GM19438 (cell line): ENCODE measurements at regions not wholly inside any gene's neighbourhood (a gene's known extent, or its start where the extent isn't known, plus 50 kb on each side); places are given as distances from the start of the nearest gene placed in this dataset.
A peak's percentile ranks its signal among the peaks of the same experiment; 100 is the strongest.
"Not testable (repeated sequence)": the region's sequence is repeated elsewhere in the genome, so short reads cannot be mapped to it uniquely, and the experiment has no call there.

Experiments used
- ATAC-seq: cut with Tn5 transposase; IDR thresholded peaks from one replicate; pipeline ENCODE4 v1.9.1; 2021; ENCODE audit warnings: low read depth; ENCODE audit not compliant: unreplicated experiment

DNA sequence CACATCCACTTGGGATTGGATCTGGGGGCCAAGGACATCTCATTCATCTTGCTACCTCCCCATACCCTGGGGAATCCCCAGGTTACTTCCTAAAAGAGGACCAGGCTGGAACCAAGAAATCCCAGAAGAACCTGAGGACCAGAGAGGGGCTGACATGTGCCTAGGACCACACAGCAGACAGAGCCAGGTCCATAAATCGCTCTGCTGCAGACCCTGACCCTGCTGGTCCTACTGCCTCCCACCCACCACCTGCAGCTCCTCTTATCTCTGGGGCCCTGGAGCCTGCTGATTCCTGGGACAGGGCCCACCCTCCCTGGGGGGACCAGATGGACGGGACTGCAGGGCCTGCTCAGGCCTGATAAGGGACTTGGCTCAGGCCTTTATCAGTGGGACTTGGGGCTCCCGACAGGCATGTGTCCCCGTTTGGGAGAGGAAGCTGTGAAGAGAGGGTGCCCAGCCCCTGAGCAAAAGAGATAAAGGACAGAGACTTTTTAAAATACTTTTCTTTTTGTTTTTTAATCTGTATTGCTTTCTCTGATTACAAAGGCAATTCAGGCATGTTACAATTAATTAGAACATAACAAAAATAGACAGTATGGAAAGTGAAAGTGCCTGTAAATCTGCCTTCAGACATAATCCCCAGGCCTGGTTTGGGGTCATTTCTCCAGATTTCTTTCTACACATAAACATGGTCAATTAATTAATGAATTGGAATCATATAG is 101.3 kb upstream of the LARP1 start:
- no peak for ATAC-seq

GRCh38 chr5:154653418-154653763 is 101.8 kb upstream of the LARP1 start:
- ATAC-seq, result no peak

DNA sequence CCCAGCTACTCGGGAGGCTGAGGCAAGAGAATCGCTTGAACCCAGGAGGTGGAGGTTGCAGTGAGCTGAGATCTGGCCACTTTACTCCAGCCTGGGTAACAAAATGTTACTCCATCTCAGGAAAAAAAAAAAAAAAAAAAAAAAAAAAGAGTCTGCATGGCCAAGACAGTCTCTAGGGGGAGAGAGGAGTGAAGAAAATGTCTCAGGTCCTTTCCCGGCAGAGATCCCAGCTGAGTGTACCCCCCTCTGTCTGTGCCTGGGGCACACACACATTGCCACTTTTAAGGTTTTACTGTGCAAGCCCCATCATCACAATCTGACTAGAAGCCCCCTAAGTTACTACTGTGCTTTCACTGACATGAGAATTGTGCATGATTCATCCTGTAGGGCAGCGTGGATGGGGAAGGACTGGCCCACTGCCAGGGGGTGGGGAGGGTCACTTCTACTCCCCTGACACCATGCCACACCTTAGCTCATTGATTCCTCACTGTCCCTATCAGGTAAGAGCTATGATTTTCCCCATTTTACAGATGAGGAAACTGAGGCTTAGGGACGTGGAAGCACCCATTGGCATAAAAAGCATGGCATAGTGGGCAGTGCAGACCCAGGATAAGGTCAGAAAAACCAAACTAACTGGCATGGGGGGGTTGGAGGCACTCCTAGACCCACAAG is 102.3 kb upstream of the LARP1 start:
- ATAC-seq, result no peak

DNA sequence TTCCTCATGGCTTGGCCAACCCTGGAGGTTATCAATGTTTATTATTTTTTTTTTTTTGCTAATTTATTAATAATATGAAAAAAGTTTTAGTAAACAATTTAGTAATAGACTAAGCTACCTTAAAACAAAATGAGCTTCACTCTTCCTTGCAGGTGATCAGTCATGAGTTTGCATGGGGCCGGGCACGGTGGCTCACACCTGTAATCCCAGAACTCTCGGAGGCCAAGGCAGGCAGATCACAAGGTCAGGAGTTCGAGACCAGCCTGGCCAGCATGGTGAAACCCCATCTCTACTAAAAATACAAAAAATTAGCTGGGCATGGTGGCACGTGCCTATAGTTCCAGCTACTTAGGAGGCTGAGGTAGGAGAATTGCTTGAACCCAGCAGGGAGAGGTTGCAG is 103.4 kb upstream of the LARP1 start:
- not testable (repeated sequence) for ATAC-seq

DNA sequence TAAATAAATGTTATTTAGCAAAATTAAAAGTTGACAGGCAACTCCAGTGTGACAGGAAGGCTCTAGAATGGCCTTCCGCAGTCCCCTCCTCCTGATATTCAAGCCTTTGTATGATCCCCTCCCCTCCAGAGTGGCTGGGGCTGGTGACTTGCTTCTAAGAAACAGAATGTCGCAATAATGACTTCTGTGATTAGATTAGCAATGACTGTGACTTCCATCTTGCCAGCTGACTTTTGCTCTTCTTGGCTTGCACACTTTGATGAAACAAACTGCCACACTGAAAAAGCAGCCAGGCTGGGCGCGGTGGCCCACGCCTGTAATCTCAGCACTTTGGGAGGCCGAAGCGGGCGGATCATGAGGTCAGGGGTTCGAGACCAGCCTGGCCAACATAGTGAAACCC is 106.5 kb upstream of the LARP1 start:
- ATAC-seq, result no peak

DNA sequence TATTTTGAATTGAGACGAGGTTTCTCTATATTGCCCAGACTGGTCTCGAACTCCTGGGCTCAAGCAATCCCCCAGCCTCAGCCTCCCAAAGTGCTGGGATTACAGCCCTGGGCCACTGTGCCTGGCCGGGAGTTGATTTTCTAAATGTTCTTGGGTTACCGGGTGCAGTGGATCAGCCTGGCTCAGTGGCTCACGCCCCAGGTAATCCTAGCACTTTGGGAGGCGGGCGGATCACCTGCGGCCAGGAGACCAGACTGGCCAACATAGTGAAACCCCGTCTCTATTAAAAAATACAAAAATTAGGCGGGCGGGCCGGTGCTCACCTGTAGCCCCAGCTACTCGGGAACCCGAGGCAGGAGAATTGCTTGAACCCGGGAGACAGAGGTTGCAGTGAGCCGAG is 106.9 kb upstream of the LARP1 start:
- ATAC-seq, result no peak

- peak; percentile 19 for ATAC-seq
Observed at GRCh38 chr5:154647761-154648145, 107.4 kb upstream of the LARP1 start.

- ATAC-seq, result peak; percentile 69
Observed at GRCh38 chr5:154647114-154647760, 107.9 kb upstream of the LARP1 start.

DNA sequence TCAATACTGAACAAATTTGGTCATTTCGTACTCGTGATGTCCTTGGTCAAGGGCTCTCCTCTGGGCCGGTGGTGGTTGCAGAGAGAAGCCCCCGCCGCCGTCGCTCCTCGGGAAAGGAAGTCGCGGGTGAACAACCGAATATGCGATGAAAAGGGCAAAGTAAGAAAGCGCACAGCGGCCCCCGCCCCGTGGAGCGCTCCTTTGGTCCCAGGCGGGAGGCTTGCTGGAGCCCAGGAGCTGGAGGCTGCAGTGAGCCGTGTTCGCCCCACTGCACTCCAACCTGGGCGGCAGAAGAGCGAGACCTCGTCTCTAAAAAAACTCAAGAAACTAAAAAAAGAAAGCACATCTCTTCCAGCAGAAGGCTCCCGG is 108.4 kb upstream of the LARP1 start:
- ATAC-seq, result peak; percentile 21

DNA sequence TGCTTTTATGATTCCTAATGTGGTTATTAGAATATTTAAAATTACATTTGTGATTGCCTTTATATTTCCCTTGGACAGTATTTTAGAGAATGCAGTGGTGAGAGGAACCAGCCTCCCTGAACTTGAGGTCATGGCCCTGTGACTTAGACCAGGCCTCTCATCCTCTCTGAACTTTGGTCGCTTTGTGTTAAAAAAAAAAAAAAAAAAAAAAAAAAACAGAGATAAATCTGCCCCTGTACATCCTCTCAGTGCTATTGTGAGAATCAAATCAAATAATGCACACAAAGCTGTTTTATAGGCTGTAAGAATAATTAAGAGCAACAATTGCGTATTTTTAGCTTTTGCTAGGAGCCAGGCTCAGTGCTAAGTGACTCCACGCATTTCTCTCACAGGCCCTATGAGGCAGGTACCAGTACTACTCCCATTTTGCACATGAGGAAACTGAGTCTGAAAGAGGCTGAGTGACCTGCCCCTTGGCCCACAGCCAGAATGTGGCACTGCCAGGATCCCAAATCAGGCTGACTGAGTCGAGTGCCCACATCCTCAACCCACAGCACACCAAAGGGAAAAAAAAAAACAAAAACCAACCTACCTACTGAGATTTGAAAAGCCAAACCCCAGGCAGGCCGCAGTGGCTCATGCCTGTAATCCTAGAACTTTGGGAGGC is 110.3 kb upstream of the LARP1 start:
- no peak for ATAC-seq

DNA sequence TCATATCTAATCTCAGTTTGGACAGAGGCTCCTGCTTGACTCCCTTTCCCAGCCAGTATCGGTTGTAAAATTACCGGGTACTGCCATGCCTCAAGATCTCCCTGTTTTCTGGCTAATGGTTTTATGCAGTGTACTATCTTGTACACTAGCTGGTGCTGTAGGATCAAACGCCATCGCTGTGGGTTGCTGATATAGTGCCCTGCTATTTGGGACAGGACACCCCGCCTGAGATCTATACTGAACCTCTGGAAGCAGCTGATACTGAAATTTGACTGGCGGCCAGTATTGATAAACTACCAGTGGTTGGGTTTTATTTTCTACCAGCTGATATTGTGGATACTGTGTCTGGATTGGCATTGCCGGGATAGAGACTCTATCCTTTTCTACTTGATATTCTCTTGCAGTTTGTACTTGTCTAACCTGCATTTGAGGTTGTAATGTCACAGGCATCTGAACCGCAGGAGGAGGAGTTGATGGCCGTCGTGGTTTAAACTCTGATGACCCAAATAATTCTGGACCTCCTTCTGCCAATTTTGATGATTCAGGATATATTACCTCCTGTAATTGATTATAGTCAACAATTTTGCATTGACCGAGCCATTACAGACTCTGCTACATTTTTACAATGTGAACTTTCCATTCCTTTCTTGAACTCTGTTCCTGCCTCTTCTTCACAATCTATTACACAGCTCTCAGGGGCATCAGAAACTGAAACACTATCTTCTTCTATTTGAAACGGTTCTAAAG is 112.5 kb upstream of the LARP1 start:
- no peak for ATAC-seq

- not testable (repeated sequence) for ATAC-seq
Observed at GRCh38 chr5:154640213-154640831, 114.9 kb upstream of the LARP1 start.

GRCh38 chr5:154636786-154637185 is 118.4 kb upstream of the LARP1 start:
- not testable (repeated sequence) for ATAC-seq

DNA sequence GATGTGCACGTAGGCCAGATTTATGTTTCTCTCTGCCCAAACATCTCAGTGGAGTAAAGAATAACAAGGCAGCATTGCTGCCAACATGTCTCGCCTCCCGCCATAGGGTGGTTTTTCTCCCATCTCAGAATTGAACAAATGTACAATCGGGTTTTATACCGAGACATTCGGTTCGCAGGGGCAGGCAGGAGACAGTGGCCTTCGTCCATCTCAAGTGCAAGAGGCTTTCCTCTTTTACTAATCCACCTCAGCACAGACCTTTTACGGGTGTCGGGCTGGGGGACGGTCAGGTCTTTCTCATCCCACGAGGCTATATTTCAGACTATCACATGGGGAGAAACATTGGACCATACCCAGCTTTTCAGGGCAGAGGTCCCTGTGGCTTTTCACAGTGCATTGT is 118.9 kb upstream of the LARP1 start:
- ATAC-seq, result not testable (repeated sequence)

DNA sequence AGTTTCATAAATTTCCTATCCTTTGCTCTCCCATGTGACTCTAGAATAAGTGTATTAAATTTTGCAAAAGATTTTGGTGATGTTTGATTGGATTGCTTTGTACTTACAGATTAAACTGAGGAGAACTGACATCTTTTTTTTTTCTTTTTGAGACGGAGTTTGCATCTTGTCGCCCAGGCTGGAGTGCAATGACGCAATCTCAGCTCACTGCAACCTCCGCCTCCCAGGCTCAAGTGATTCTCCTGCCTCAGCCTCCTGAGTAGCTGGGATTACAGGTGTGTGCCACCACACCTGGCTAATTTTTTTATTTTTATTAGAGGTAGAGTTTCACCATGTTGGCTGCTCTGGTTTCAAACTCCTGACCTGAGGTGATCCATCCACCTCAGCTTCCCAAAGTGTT is 121.4 kb upstream of the LARP1 start:
- not testable (repeated sequence) for ATAC-seq

GRCh38 chr5:154631141-154631540 is 124.0 kb upstream of the LARP1 start:
- ATAC-seq, result no peak

GRCh38 chr5:154630410-154630809 is 124.8 kb upstream of the LARP1 start:
- ATAC-seq, result no peak

DNA sequence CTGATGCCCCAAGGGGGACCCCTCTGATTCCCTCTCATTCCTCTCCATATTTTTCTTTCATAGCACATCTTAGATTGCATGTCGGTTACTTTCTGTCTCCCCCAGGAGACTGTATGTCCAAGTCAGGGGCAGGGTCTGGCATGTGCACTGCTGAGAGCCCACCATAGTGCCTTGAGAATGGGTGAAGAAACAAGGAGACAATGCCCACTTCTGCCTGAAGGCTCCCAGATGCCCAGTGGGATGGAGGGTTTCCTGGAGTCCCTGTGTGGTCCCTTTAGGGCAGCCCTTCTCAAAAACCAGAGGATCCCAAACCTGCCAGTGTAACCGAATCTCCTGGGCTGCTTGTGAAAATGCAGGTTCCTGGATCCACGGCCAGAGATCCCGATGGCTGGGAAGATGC is 126.5 kb upstream of the LARP1 start:
- ATAC-seq, result no peak

- ATAC-seq, result no peak
Observed at GRCh38 chr5:154627698-154628678, 127.2 kb upstream of the LARP1 start.
